ENCODE measurements at regions not wholly inside any gene's neighbourhood (a gene's known extent, or its start where the extent isn't known, plus 50 kb on each side); places are given as distances from the start of the nearest gene placed in this dataset.

- Histone ChIP-seq H3K4me3 (ENCODE audit: control extremely low read depth in 1 of 5, extremely low read depth in 1 of 5, insufficient read depth in 1 of 5, low read depth in 2 of 5, low read length in 4 of 5) (no peak overlapping the region), H3K27ac (ENCODE audit: low read length in 2 of 2) (no peak overlapping the region), H3K4me1 (ENCODE audit: control insufficient read depth in 2 of 2, insufficient read depth in 2 of 2, low read length in 2 of 2) (peaks cover 0 to 6% of the 10 kb centered on the region in 2 donors), H3K9ac (ENCODE audit: low read length) (no peak overlapping the region), H3K9me3 (ENCODE audit: control extremely low read depth in 1 of 3, control insufficient read depth in 2 of 3, insufficient read depth in 1 of 3, low read length in 2 of 3) (no peaks in the 10 kb centered on the region), H3K79me2 (ENCODE audit: control insufficient read depth, insufficient read depth, low read length) (no peaks in the 10 kb centered on the region), H2AFZ (ENCODE audit: insufficient read depth, low read depth, low read length, poor library complexity, severe bottlenecking) (no peak overlapping the region), H3K4me2 (replicated peaks; ENCODE audit: low read depth, low read length, poor library complexity, severe bottlenecking) (no peak overlapping the region), H3K36me3 (replicated peaks in 1 of 2; ENCODE audit: control extremely low read depth in 1 of 2, control insufficient read depth in 1 of 2, extremely low read depth in 1 of 2, insufficient read depth in 2 of 2, low read length in 1 of 2) (no peaks in the 10 kb centered on the region), H3K27me3 (replicated peaks in 1 of 4; ENCODE audit: control extremely low read depth in 1 of 4, control insufficient read depth in 3 of 4, insufficient read depth in 4 of 4, low read length in 3 of 4) (no peaks in the 10 kb centered on the region), H4K20me1 (ENCODE audit: control insufficient read depth, insufficient read depth, low read length, poor library complexity, severe bottlenecking) (no peaks in the 10 kb centered on the region)
- peaks cover 26% of the 10 kb centered on the region for H3K4me1 Mint-ChIP-seq
- ChIA-PET POLR2A (no interaction called here), CTCF (no interaction called here)
- no CpG with 5 or more reads among the region's 1 CpG for WGBS (ENCODE audit: insufficient coverage)
- H3K27me3 Mint-ChIP-seq: no peaks in the 10 kb centered on the region
- DNase-seq (no peak), ATAC-seq (ENCODE audit: low read depth) (no peak)
- no peaks in the 10 kb centered on the region for H3K9me3 Mint-ChIP-seq (ENCODE audit: insufficient read depth)
- H3K27ac Mint-ChIP-seq: no peak overlapping the region
- TF ChIP-seq CTCF (IDR thresholded peaks at IDR 0.05): no peak
- TF ChIP-seq EZH2 (IDR thresholded peaks at IDR 0.05; ENCODE audit: borderline replicate concordance, insufficient read depth, low read depth, low read length, poor library complexity, severe bottlenecking): no peak
- H3K4me3 Mint-ChIP-seq: no peak overlapping the region
- intact Hi-C loops (cut with micrococcal nuclease): no loop called here
Observed at GRCh38 chr2:12291303-12291702, 425.4 kb upstream of the TRIB2 start.

- ChIA-PET CTCF (no interaction called here), POLR2A (no interaction called here)
- H3K27me3 ChIP-seq (replicated peaks in 1 of 4; ENCODE audit: control extremely low read depth in 1 of 4, control insufficient read depth in 3 of 4, insufficient read depth in 4 of 4, low read length in 3 of 4): no peaks in the 10 kb centered on the region
- H3K4me2 ChIP-seq (replicated peaks; ENCODE audit: low read depth, low read length, poor library complexity, severe bottlenecking): no peak overlapping the region
- H3K4me1 ChIP-seq (ENCODE audit: control insufficient read depth in 2 of 2, insufficient read depth in 2 of 2, low read length in 2 of 2): no peaks in the 10 kb centered on the region
- Mint-ChIP-seq H3K27me3 (no peaks in the 10 kb centered on the region), H3K27ac (no peak overlapping the region), H3K9me3 (ENCODE audit: insufficient read depth) (no peaks in the 10 kb centered on the region), H3K4me1 (peaks cover 5% of the 10 kb centered on the region), H3K4me3 (no peak overlapping the region)
- no peaks in the 10 kb centered on the region for H3K36me3 ChIP-seq (replicated peaks in 1 of 2; ENCODE audit: control extremely low read depth in 1 of 2, control insufficient read depth in 1 of 2, extremely low read depth in 1 of 2, insufficient read depth in 2 of 2, low read length in 1 of 2)
- no peaks in the 10 kb centered on the region for H4K20me1 ChIP-seq (ENCODE audit: control insufficient read depth, insufficient read depth, low read length, poor library complexity, severe bottlenecking)
- ATAC-seq (ENCODE audit: low read depth) (no peak), DNase-seq (no peak)
- H3K4me3 ChIP-seq (ENCODE audit: control extremely low read depth in 1 of 5, extremely low read depth in 1 of 5, insufficient read depth in 1 of 5, low read depth in 2 of 5, low read length in 4 of 5): no peak overlapping the region
- WGBS (ENCODE audit: insufficient coverage): no CpG with 5 or more reads among the region's 1 CpG
- no peaks in the 10 kb centered on the region for H3K79me2 ChIP-seq (ENCODE audit: control insufficient read depth, insufficient read depth, low read length)
- H3K27ac ChIP-seq (ENCODE audit: low read length in 2 of 2): no peak overlapping the region
- intact Hi-C loops (cut with micrococcal nuclease): no loop called here
- no peaks in the 10 kb centered on the region for H3K9me3 ChIP-seq (ENCODE audit: control extremely low read depth in 1 of 3, control insufficient read depth in 2 of 3, insufficient read depth in 1 of 3, low read length in 2 of 3)
- H3K9ac ChIP-seq (ENCODE audit: low read length): no peak overlapping the region
- H2AFZ ChIP-seq (ENCODE audit: insufficient read depth, low read depth, low read length, poor library complexity, severe bottlenecking): no peak overlapping the region
- TF ChIP-seq EZH2 (IDR thresholded peaks at IDR 0.05; ENCODE audit: borderline replicate concordance, insufficient read depth, low read depth, low read length, poor library complexity, severe bottlenecking) (no peak), CTCF (IDR thresholded peaks at IDR 0.05) (no peak)
Observed at GRCh38 chr2:12293874-12294273, 422.9 kb upstream of the TRIB2 start.

All from B cell (primary cell).